Endothelial cell of umbilical vein (primary cell): ENCODE measurements at regions not wholly inside any gene's neighbourhood (a gene's known extent, or its start where the extent isn't known, plus 50 kb on each side); places are given as distances from the start of the nearest gene placed in this dataset.

Source experiments
- EZH2 ChIP-seq: IDR thresholded peaks from 2 replicates; pipeline ENCODE4 v1.6.1; 2012; ENCODE audit warnings: borderline replicate concordance, low read depth, mild to moderate bottlenecking, moderate library complexity, low read length, inconsistent platforms; ENCODE audit not compliant: severe bottlenecking
- JUN ChIP-seq: IDR thresholded peaks from 2 replicates; pipeline ENCODE4 v1.6.1; 2011; ENCODE audit warnings: borderline replicate concordance, low read depth; ENCODE audit not compliant: insufficient read length, insufficient read depth
- POLR2AphosphoS5 ChIP-seq: IDR thresholded peaks from 2 replicates; pipeline ENCODE4 v1.6.1; 2012; ENCODE audit warnings: low read depth, mild to moderate bottlenecking, control low read depth, low read length, moderate library complexity; ENCODE audit not compliant: insufficient read depth
- TF ChIP-seq, protein P1 (sequence below), 2 donors: IDR thresholded peaks; 1 replicate in 1 of 2; 2 replicates in 1 of 2; pipeline ENCODE4 v1.5.1; 2011; ENCODE audit warnings: low read length in 2 of 2, mild to moderate bottlenecking in 2 of 2, moderate library complexity in 2 of 2, control low read depth in 1 of 2, inconsistent platforms in 1 of 2, low read depth in 1 of 2; ENCODE audit not compliant: insufficient read depth in 1 of 2; ENCODE audit errors: extremely low read depth in 1 of 2

DNA sequence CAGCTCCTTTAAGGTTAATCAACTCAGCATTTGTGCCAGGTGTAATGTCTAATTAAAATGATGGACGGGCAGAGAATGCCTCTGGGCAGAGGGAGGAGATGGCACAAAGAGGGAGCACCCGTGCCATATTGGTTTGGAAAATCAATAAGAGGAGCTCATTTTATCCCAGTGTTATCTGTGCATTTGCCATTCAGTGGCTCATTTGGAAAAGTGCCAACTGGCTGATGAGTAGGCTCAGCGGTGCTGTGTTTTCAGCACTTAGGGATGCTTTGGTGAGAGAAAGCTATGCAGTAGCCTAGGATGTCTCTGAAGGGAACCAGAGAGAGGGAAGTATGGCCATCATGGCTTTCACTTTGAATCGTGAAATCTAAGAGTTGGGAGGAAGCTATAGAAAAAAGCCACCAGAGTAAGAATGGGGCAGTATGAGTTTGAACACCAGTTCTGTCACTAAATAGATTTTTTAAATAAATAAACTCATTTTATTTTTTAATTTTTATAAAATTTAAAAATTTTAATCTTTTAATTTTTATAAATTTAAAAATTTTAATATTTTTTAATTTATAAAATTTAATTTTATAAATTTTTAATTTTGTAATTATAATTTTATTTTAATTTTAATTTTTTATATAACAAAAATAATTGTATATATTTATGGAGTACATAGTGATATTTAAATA is 472.8 kb downstream of the BRINP1 start:
- TF ChIP-seq EZH2 (no peak), JUN (no peak), POLR2AphosphoS5 (no peak)
- TF ChIP-seq, protein P1, sequence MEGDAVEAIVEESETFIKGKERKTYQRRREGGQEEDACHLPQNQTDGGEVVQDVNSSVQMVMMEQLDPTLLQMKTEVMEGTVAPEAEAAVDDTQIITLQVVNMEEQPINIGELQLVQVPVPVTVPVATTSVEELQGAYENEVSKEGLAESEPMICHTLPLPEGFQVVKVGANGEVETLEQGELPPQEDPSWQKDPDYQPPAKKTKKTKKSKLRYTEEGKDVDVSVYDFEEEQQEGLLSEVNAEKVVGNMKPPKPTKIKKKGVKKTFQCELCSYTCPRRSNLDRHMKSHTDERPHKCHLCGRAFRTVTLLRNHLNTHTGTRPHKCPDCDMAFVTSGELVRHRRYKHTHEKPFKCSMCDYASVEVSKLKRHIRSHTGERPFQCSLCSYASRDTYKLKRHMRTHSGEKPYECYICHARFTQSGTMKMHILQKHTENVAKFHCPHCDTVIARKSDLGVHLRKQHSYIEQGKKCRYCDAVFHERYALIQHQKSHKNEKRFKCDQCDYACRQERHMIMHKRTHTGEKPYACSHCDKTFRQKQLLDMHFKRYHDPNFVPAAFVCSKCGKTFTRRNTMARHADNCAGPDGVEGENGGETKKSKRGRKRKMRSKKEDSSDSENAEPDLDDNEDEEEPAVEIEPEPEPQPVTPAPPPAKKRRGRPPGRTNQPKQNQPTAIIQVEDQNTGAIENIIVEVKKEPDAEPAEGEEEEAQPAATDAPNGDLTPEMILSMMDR (IDR thresholded peaks at IDR 0.05; ENCODE audit: extremely low read depth in 1 of 2, insufficient read depth in 1 of 2, low read depth in 1 of 2, low read length in 2 of 2): no peak
